22Rv1 (cell line): ENCODE measurements at regions not wholly inside any gene's neighbourhood (a gene's known extent, or its start where the extent isn't known, plus 50 kb on each side); places are given as distances from the start of the nearest gene placed in this dataset.

Source experiments
- H3K27ac ChIP-seq: fragments of 450-650 bp; 2 replicates; pipeline ENCODE4 v1.5.1; 2017
- ZFX ChIP-seq: fragments of 450-650 bp; IDR thresholded peaks from 2 replicates; pipeline ENCODE4 v1.6.1; 2017; ENCODE audit warnings: antibody characterized with exemption, borderline replicate concordance
- TF ChIP-seq, protein P1 (sequence below): fragments of 450-650 bp; IDR thresholded peaks from 2 replicates; pipeline ENCODE4 v1.5.1; 2017; ENCODE audit warnings: mild to moderate bottlenecking

DNA sequence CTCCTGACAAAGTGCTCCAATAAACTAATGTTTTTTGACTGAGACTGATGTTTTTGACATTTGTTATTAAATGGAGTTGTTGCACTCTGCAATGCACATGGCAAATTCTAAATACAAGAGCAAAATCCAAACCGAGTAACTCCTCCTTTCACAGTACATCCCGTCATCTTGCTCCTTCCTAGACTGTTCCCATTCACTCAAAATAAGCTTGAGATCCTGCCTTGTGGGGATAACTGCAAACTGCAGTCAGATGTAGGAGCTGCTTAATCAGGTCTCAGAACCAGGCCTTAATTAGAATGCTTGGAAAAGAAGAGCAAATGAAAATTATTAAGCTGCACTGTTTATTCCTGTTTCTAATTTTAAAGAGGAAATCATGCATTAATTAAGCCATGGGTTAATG is 134.8 kb upstream of the SPRY2 start:
- no peak for TF ChIP-seq ZFX
- TF ChIP-seq, protein P1, sequence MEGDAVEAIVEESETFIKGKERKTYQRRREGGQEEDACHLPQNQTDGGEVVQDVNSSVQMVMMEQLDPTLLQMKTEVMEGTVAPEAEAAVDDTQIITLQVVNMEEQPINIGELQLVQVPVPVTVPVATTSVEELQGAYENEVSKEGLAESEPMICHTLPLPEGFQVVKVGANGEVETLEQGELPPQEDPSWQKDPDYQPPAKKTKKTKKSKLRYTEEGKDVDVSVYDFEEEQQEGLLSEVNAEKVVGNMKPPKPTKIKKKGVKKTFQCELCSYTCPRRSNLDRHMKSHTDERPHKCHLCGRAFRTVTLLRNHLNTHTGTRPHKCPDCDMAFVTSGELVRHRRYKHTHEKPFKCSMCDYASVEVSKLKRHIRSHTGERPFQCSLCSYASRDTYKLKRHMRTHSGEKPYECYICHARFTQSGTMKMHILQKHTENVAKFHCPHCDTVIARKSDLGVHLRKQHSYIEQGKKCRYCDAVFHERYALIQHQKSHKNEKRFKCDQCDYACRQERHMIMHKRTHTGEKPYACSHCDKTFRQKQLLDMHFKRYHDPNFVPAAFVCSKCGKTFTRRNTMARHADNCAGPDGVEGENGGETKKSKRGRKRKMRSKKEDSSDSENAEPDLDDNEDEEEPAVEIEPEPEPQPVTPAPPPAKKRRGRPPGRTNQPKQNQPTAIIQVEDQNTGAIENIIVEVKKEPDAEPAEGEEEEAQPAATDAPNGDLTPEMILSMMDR = no peak
- H3K27ac ChIP-seq = no peak overlapping the region

DNA sequence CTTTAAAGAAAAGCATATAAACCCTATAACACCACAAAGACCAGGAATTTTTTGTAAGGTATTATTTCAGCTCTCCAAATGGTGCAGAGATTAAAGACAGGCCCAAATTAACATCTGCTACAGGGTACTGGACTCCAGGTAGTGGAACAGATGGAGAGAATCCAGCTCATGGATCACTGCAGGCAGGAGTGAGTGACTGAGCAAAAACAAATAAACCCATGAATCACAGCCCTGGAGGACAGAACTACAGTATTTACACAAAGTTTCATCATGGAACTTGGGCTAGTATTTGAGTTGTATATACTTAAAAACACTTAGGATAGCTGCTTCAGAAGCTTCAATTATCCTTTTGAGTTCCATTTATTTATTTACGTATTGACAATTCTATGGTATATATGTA is 132.8 kb upstream of the SPRY2 start:
- no peak for TF ChIP-seq ZFX
- TF ChIP-seq, protein P1 = no peak
- H3K27ac ChIP-seq = 0 out of 2 replicates have a peak overlapping the region, but pooled peaks have one; percentile 7

DNA sequence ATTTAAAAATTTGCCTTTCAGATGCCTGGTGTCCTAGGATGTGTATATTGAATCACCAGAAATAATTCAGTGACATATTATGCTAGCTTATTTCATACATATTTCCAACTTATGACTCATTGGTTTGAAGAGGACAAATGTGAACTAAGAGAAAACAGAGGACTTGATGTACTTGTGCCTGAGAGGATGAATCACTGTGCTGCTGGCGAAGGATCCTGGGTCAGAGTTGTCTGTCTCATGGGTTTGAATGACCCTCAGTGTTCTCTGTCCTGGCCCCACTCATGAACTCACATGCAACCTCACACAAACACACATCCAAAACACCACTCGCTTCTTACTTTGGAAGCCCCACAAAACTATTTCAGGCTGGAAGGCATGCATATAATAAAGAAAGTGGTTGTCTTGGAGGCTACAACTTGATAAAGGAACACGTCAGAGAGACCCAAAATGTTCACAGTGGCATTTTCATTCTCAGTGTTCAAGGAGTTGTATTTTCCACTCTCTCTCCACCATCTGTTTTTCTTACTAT is 129.0 kb upstream of the SPRY2 start:
- TF ChIP-seq, protein P1 = no peak
- TF ChIP-seq ZFX = no peak
- H3K27ac ChIP-seq = no peak overlapping the region

DNA sequence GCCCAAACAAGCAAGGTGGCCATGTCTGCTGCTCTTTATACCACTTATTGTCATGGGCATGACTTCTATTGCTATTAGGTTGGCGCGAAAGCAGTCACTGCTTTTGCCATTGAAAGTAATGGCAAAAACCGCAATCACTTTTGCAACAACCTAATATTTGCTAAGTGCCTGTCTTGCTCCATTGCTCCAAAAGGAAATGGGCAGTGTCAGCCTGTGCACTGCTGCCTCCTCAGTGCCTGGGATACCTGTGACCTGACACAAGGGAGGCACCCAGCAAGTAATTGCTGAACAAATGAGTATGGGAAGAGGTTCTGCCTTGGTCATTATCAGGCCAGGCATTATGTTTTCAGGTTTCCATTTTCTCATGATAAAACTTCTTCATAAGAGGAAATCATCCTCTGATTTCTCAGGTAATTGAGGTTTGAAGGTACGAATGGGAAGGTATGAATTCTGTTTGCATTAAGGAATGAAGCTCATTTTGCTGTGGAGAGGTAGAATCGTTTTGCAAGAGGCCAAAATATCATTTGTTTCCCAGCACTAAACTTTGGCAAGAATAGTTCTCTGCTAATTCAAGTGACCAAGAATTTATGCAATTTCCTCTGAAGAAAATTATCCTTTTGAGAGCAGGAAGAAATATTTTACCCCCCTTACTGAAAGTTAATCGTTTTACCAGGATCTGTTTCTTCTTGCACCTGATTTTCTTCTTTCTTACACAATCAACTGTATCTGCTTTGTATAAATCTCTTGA is 128.4 kb upstream of the SPRY2 start:
- TF ChIP-seq ZFX = no peak
- TF ChIP-seq, protein P1 = no peak
- H3K27ac ChIP-seq = no peak overlapping the region

DNA sequence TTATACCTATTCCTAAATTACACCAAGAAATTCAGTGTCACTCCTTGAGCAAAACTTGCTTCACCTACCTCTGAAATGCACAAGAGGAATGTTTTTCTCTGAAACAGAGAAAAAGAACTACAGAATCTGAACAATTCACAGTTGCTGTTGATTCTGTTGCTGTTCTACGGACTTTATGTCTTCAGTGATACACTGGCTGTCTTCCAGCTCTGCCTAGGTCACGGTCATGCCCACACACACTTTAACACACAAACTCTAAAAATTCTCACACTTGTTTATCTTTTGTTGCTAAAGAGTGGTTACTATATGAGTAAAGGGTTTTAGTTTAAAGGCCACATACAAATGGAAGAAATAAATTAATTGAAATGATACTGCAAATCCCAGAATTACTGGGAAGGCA is 124.4 kb upstream of the SPRY2 start:
- TF ChIP-seq ZFX = no peak
- TF ChIP-seq, protein P1 = no peak
- H3K27ac ChIP-seq = no peak overlapping the region

DNA sequence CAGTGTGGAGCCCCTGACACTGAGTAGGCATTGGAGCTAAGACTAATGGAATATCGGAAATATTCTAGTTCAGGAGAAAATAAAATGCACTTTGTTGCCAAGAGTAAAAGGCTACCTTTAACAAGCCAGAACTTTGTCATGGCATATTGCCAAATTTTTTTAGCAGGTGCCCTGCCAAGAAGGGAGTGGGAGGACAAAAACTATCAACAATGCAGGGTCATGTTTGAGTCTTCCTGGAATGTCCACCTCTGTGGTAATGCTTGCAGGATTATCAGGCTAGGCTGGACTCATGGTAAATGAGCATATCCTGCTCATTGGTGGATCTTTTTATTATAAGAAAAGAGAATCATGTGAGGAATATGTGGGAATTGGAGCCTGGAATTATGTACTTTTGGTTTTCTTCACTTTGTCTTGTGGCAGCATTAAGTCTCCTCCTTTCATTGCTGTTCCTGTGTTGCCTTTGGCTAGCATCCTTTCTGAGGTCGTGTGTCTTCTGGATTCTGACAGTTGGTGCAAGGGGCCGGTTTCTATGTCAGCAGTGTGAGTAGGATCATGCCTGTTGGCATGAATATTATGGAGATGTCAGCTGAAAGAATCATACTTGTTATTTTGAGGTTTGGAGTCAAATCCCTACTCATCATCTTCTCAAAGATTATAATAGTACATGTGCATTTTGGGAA is 122.9 kb upstream of the SPRY2 start:
- no peak for TF ChIP-seq ZFX
- TF ChIP-seq, protein P1 = no peak
- H3K27ac ChIP-seq = no peak overlapping the region

DNA sequence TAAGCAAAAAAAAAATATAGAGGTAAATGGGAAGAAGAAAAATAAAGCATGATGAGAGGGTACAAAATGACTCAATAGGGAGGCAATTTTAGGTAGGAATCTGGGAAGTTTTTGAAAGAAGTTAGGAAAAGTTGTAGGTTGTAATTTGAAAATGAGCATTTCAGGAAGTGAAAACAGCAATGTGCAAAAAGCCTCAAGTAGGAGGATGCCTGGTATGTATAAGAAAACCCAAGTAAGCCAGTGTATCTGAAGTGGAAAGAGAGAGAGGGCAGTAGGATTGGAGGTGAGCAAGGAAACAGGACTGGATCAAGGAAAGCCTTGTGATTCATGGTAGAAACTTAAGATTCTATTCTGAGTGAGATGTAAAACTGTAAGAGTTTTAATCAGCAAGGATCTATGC is 121.6 kb upstream of the SPRY2 start:
- H3K27ac ChIP-seq = no peak overlapping the region
- no peak for TF ChIP-seq ZFX
- TF ChIP-seq, protein P1 = no peak
